AG04450 (cell line): ENCODE measurements at regions not wholly inside any gene's neighbourhood (a gene's known extent, or its start where the extent isn't known, plus 50 kb on each side); places are given as distances from the start of the nearest gene placed in this dataset.

Experiments
- CTCF ChIA-PET: fragments of 300-600, 350-600 bp; formaldehyde crosslinking; extraction: SDS; loops from one replicate; lab custom pipeline; 2022; ENCODE audit warnings: antibody characterized with exemption, inconsistent platforms; lab: Charles Lee
- POLR2A ChIA-PET: fragments of 350-600 bp; formaldehyde crosslinking; extraction: SDS; loops from one replicate; lab custom pipeline; 2021; ENCODE audit warnings: antibody characterized with exemption, inconsistent platforms; lab: Yijun Ruan, JAX
- DNase-seq: peaks from one replicate; pipeline ENCODE4 v3.0.0-alpha.2; 2011; ENCODE audit warnings: low read depth, low spot score
- H3K27ac ChIP-seq: one replicate; pipeline ENCODE4 v1.5.1; 2012; ENCODE audit warnings: low read depth, low read length, control low read depth
- H3K27me3 ChIP-seq: one replicate; pipeline ENCODE4 v1.6.0; 2012; ENCODE audit warnings: low read length; ENCODE audit not compliant: control insufficient read depth, insufficient read depth
- H3K4me3 ChIP-seq: 2 replicates; pipeline ENCODE4 v1.5.1; 2011; ENCODE audit warnings: mild to moderate bottlenecking, low read depth, low read length, control low read depth
- H3K9me3 ChIP-seq: 2 replicates; pipeline ENCODE4 v1.5.1; 2012; ENCODE audit warnings: low read length; ENCODE audit not compliant: control insufficient read depth, insufficient read depth
- TF ChIP-seq, protein P1 (sequence below): IDR thresholded peaks from 2 replicates; pipeline ENCODE4 v1.5.1; 2011; ENCODE audit warnings: low read depth, low read length, control low read depth, inconsistent platforms

GRCh38 chr7:13542451-13542850 lies 447.0 kb downstream of the ETV1 start:
- DNase-seq: no peak
- ChIA-PET CTCF (interaction anchor here (0.9 kb wide), 1 partner anchor 17 kb away, joined by 4 read pairs; no protein-coding TSS in a partner anchor), POLR2A (no interaction called here)
- Histone ChIP-seq H3K4me3 (no peak overlapping the region), H3K9me3 (no peaks in the 10 kb centered on the region), H3K27ac (no peak overlapping the region), H3K27me3 (no peaks in the 10 kb centered on the region)
- TF ChIP-seq, protein P1, sequence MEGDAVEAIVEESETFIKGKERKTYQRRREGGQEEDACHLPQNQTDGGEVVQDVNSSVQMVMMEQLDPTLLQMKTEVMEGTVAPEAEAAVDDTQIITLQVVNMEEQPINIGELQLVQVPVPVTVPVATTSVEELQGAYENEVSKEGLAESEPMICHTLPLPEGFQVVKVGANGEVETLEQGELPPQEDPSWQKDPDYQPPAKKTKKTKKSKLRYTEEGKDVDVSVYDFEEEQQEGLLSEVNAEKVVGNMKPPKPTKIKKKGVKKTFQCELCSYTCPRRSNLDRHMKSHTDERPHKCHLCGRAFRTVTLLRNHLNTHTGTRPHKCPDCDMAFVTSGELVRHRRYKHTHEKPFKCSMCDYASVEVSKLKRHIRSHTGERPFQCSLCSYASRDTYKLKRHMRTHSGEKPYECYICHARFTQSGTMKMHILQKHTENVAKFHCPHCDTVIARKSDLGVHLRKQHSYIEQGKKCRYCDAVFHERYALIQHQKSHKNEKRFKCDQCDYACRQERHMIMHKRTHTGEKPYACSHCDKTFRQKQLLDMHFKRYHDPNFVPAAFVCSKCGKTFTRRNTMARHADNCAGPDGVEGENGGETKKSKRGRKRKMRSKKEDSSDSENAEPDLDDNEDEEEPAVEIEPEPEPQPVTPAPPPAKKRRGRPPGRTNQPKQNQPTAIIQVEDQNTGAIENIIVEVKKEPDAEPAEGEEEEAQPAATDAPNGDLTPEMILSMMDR: no peak

DNA sequence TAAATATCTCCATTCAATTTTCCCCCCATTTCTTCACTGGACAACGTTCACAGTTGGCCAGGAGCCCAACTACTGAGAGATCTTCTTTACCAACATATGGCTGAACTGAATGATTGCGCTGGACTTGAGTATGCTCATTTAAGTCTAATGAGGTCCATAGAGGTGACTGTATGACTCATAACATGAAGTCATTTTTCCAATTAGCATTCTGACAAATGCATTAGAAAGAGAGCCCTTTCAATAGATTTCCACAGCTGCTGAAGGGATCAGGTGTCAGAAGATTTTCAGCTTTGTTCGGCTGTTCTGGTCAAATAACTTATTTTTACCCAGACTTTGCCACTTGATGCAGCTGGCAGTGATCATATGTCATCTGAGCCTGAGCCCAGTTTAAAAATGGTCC lies 438.0 kb downstream of the ETV1 start:
- TF ChIP-seq, protein P1: no peak
- Histone ChIP-seq H3K27ac (no peak overlapping the region), H3K9me3 (no peaks in the 10 kb centered on the region), H3K4me3 (no peak overlapping the region), H3K27me3 (no peaks in the 10 kb centered on the region)
- ChIA-PET POLR2A (no interaction called here), CTCF (no interaction called here)
- no peak for DNase-seq

- TF ChIP-seq, protein P1: no peak
- CTCF ChIA-PET: interaction anchor here (1.0 kb wide), 1 partner anchor 35 kb away, joined by 5 read pairs; no protein-coding TSS in a partner anchor
- Histone ChIP-seq H3K27me3 (no peaks in the 10 kb centered on the region), H3K9me3 (no peaks in the 10 kb centered on the region), H3K4me3 (no peak overlapping the region), H3K27ac (no peak overlapping the region)
- DNase-seq: peak; percentile 49
- POLR2A ChIA-PET: interaction anchor here (0.6 kb wide), 1 partner anchor 348 kb away, joined by 5 read pairs; no protein-coding TSS in a partner anchor
Measured at GRCh38 chr7:13560441-13560840, 429.0 kb downstream of the ETV1 start.

GRCh38 chr7:13563257-13563656 lies 426.2 kb downstream of the ETV1 start:
- TF ChIP-seq, protein P1: no peak
- DNase-seq: no peak
- no peaks in the 10 kb centered on the region for H3K27me3 ChIP-seq
- POLR2A ChIA-PET: no interaction called here
- CTCF ChIA-PET: no interaction called here
- no peaks in the 10 kb centered on the region for H3K9me3 ChIP-seq
- no peak overlapping the region for H3K4me3 ChIP-seq
- no peak overlapping the region for H3K27ac ChIP-seq

GRCh38 chr7:13563680-13564079 lies 425.8 kb downstream of the ETV1 start:
- no peak for DNase-seq
- POLR2A ChIA-PET: no interaction called here
- no peak overlapping the region for H3K4me3 ChIP-seq
- no peak overlapping the region for H3K27ac ChIP-seq
- CTCF ChIA-PET: no interaction called here
- no peaks in the 10 kb centered on the region for H3K9me3 ChIP-seq
- TF ChIP-seq, protein P1: no peak
- H3K27me3 ChIP-seq: no peaks in the 10 kb centered on the region
